ENCODE measurements at regions not wholly inside any gene's neighbourhood (a gene's known extent, or its start where the extent isn't known, plus 50 kb on each side); places are given as distances from the start of the nearest gene placed in this dataset. TPM values are rescaled to one million over a fixed set of nuclear protein-coding genes. Genes with fewer than 3 reads are reported as not detected.

GRCh38 chr9:61674465-61674864 lies 484.6 kb downstream of the SPATA31A7 start:
- POLR2A ChIA-PET, result no interaction called here
- CTCF ChIA-PET, result no interaction called here
- H3K27me3 ChIP-seq (ENCODE audit: control insufficient read depth, insufficient read depth, low read length), result no peaks in the 10 kb centered on the region
- no peak overlapping the region for H3K4me3 ChIP-seq (ENCODE audit: low read depth, low read length)
- DNase-seq (ENCODE audit: low read depth, low spot score), result no peak
- TF ChIP-seq CTCF (IDR thresholded peaks at IDR 0.05; ENCODE audit: low read depth, low read length), result no peak
- H3K9me3 ChIP-seq (ENCODE audit: control insufficient read depth, insufficient read depth, low read length), result peaks cover 51% of the 10 kb centered on the region
- no peak overlapping the region for H3K27ac ChIP-seq (ENCODE audit: low read depth, low read length)

GRCh38 chr9:61674882-61675281 lies 485.0 kb downstream of the SPATA31A7 start:
- Histone ChIP-seq H3K4me3 (ENCODE audit: low read depth, low read length) (no peak overlapping the region), H3K27ac (ENCODE audit: low read depth, low read length) (no peak overlapping the region), H3K27me3 (ENCODE audit: control insufficient read depth, insufficient read depth, low read length) (no peaks in the 10 kb centered on the region), H3K9me3 (ENCODE audit: control insufficient read depth, insufficient read depth, low read length) (peaks cover 50% of the 10 kb centered on the region)
- POLR2A ChIA-PET, result no interaction called here
- no peak for DNase-seq (ENCODE audit: low read depth, low spot score)
- CTCF ChIA-PET, result no interaction called here
- no peak for TF ChIP-seq CTCF (IDR thresholded peaks at IDR 0.05; ENCODE audit: low read depth, low read length)

Small RNA genes in the stretch of these regions (small RNA-seq; reads per million reads assigned to genes)
- gene RF00019 (ENCODE audit: insufficient read length, low read depth), result not detected

All from AG04450 (cell line).